Left lung (tissue), 4 donors: ENCODE measurements at regions not wholly inside any gene's neighbourhood (a gene's known extent, or its start where the extent isn't known, plus 50 kb on each side); places are given as distances from the start of the nearest gene placed in this dataset.

ENCODE experiments used
- ATAC-seq: fragments of 200-7000 bp; cut with Tn5 transposase; one replicate; pipeline ENCODE4 v1.9.1; 2020; ENCODE audit warnings: moderate library complexity
- DNase-seq, 4 donors: peaks; one replicate each; pipeline ENCODE4 v3.0.0-alpha.2; 2013 to 2020
- H3K27ac ChIP-seq, 2 donors: fragments of 200-600 bp; sonication (generic) in 1 of 2; one replicate each; pipeline versions ENCODE4 v1.5.0 to v1.8.0; 2020 to 2021
- H3K27me3 ChIP-seq, 2 donors: fragments of 200-600 bp; sonication (generic) in 1 of 2; one replicate each; pipeline versions ENCODE4 v1.5.0 to v1.8.0; 2020 to 2021
- H3K36me3 ChIP-seq, 2 donors: fragments of 200-600 bp; sonication (generic) in 1 of 2; one replicate each; pipeline versions ENCODE4 v1.5.0 to v1.8.0; 2020 to 2021
- H3K4me1 ChIP-seq, 2 donors: fragments of 200-600 bp; one replicate each; pipeline ENCODE4 v1.8.0; 2021
- H3K4me3 ChIP-seq, 2 donors: fragments of 200-600 bp; sonication (generic) in 1 of 2; one replicate each; pipeline versions ENCODE4 v1.5.0 to v1.8.0; 2020 to 2021; ENCODE audit warnings: mild to moderate bottlenecking in 1 of 2
- H3K9me3 ChIP-seq, 2 donors: fragments of 200-600 bp; sonication (generic) in 1 of 2; one replicate each; pipeline versions ENCODE4 v1.5.0 to v1.8.0; 2020 to 2021
- CTCF ChIP-seq, 2 donors: fragments of 200-600 bp; sonication (generic) in 1 of 2; IDR thresholded peaks; one replicate each; pipeline versions ENCODE4 v1.5.0 to v1.8.0; 2021; ENCODE audit warnings: antibody characterized with exemption in 2 of 2
- intact Hi-C, 2 donors: fragments of 100-400 bp; cut with DNase I; formaldehyde crosslinking; loops; one replicate each; pipeline versions ENCODE4 v1.11.2 to v1.14.2; 2022
- donor health status: DM: no; HTN: yes; CAD: no.
- donor health status: DM: no; HTN: no; CAD: no.

GRCh38 chr18:41036346-41036745 lies 918.7 kb upstream of the PIK3C3 start:
- H3K9me3 ChIP-seq: peaks cover 0 to 3% of the 10 kb centered on the region in 2 donors
- H3K27me3 ChIP-seq: no peaks in the 10 kb centered on the region
- DNase-seq (no peak), ATAC-seq (no peak)
- no peak overlapping the region for H3K27ac ChIP-seq
- no peak overlapping the region for H3K4me3 ChIP-seq
- no peaks in the 10 kb centered on the region for H3K36me3 ChIP-seq
- intact Hi-C loops: no loop called here
- H3K4me1 ChIP-seq: no peaks in the 10 kb centered on the region
- no peak for TF ChIP-seq CTCF (IDR thresholded peaks at IDR 0.05)

- intact Hi-C loops: no loop called here
Observed at GRCh38 chr18:41034413-41034812, 920.6 kb upstream of the PIK3C3 start.

GRCh38 chr18:41025666-41026065 lies 929.4 kb upstream of the PIK3C3 start:
- no peak for DNase-seq
- Histone ChIP-seq H3K27me3 (no peaks in the 10 kb centered on the region), H3K27ac (no peak overlapping the region), H3K4me1 (no peaks in the 10 kb centered on the region), H3K36me3 (no peaks in the 10 kb centered on the region), H3K4me3 (no peak overlapping the region), H3K9me3 (no peaks in the 10 kb centered on the region)
- ATAC-seq: no peak
- TF ChIP-seq CTCF (IDR thresholded peaks at IDR 0.05): no peak
- intact Hi-C loops: no loop called here

More at GRCh38 chr18:41034413-41034812, 920.6 kb upstream of the PIK3C3 start:
- no peak for TF ChIP-seq CTCF (IDR thresholded peaks at IDR 0.05)
- Histone ChIP-seq H3K27ac (no peak overlapping the region), H3K9me3 (no peaks in the 10 kb centered on the region), H3K4me1 (no peaks in the 10 kb centered on the region), H3K4me3 (no peak overlapping the region), H3K36me3 (no peaks in the 10 kb centered on the region), H3K27me3 (no peaks in the 10 kb centered on the region)
- DNase-seq: no peak
- ATAC-seq: no peak

- DNase-seq (no peak), ATAC-seq (no peak)
- no peak overlapping the region for H3K27ac ChIP-seq
- H3K4me1 ChIP-seq: no peaks in the 10 kb centered on the region
- no peak overlapping the region for H3K4me3 ChIP-seq
- H3K9me3 ChIP-seq: no peaks in the 10 kb centered on the region
- intact Hi-C loops: no loop called here
- no peak for TF ChIP-seq CTCF (IDR thresholded peaks at IDR 0.05)
- H3K36me3 ChIP-seq: no peaks in the 10 kb centered on the region
- no peaks in the 10 kb centered on the region for H3K27me3 ChIP-seq
Observed at GRCh38 chr18:41024792-41025191, 930.2 kb upstream of the PIK3C3 start.

GRCh38 chr18:41022484-41022883 lies 932.5 kb upstream of the PIK3C3 start:
- DNase-seq (no peak), ATAC-seq (no peak)
- Histone ChIP-seq H3K9me3 (peaks cover 0 to 6% of the 10 kb centered on the region in 2 donors), H3K4me1 (no peaks in the 10 kb centered on the region), H3K36me3 (no peaks in the 10 kb centered on the region), H3K27ac (no peak overlapping the region), H3K4me3 (no peak overlapping the region), H3K27me3 (no peaks in the 10 kb centered on the region)
- no peak for TF ChIP-seq CTCF (IDR thresholded peaks at IDR 0.05)
- intact Hi-C loops: no loop called here
